NCI-H526 (cell line): ENCODE measurements at regions not wholly inside any gene's neighbourhood (a gene's known extent, or its start where the extent isn't known, plus 50 kb on each side); places are given as distances from the start of the nearest gene placed in this dataset.
"Not testable (repeated sequence)": the region's sequence is repeated elsewhere in the genome, so short reads cannot be mapped to it uniquely, and the experiment has no call there.

Experiments
- DNase-seq, 2 experiments: peaks; one replicate each; lab custom pipeline; 2025; lab: John Stamatoyannopoulos, UW

DNA sequence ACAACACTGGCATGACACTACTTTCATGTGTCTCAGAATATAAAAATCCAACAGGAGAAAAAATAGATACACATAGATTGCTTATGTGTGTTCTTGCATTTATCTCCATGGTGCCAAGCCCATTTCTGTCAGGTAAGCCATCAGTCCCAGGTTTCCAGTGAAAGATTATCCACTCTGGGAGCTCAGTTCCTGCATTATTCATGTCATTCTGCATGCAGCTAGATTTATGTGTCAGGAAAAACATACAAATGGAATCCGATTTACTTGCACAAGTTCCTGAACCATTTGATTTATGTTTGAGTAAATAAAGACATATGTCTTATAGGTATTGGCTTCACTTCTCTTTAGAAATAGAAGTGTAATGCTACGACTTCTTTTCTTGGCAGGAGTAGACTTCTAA is 569.7 kb downstream of the KCNJ2 start:
- DNase-seq, result no peak

GRCh38 chr17:70746574-70746973 is 577.2 kb downstream of the KCNJ2 start:
- DNase-seq, result not testable (repeated sequence)

- no peak for DNase-seq
Measured at GRCh38 chr17:70750983-70751382, 581.7 kb downstream of the KCNJ2 start.

- DNase-seq, result not testable (repeated sequence)
Measured at GRCh38 chr17:70752461-70752860, 583.1 kb downstream of the KCNJ2 start.

DNA sequence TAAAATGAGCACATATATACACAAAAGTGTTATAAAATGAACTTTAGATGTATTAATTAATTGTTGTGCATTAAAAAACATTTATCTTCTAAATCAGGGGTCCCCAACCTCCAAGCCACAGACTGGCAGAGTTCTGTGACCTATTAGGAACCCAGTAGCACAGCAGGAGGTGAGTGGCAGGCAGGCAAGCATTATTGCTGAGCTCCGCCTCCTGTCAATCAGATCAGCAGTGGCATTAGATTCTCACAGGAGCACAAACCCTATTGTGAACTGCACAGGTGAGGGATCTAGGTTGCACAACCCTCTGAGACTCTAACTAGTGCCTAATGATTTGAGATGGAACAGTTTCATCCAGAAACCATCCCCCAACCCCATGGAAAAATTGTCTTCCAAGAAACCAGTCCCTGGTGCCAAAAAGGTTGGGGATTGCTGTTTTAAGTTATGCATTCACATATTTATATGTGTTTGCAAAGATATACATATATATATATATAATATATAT is 583.7 kb downstream of the KCNJ2 start:
- DNase-seq, result no peak

DNA sequence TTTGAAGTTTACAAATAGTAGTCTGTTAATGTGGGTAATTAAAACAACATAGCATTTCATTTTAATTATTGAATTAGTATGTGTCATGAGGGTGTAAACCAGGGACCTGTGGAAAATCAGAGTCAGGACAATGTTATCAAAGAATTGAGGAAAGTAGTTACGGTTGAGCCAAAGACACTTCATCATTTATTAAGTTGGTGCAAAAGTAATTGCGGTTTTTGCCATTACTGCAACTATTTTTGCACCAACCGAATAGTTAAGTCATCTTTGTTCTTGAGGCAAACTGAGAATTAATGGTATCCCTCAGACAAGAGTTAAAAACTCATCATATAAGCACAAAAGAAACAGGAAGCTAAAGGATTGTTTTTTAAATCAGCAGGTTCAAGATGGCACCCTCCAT is 593.7 kb downstream of the KCNJ2 start:
- DNase-seq, result no peak

DNA sequence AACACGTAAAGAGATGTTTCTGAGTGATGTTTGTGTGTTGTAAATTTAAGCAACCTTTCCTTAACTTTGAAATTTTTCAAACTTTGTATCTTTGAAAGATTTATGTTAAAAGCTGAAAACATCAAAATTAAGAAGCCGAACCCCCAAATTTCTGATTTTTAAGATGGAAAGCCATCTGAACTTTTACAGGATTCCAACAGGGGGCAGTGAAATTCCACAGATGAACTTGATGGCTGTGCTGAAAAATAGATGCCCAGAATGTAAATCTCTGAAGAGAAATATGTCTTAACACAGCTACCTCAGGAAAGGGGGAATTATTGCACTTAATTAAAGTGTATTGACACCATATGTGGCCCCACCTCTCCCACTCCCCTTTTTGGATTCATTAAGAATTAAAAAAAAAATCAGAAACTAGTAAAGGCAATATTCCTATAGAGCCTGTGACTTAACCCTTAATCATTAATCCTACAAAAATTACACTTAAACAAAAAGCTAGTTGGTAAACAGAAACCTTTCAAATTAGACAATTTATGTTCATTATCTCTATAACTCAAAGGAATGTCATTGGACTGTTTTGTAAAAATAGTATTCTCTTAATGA is 597.9 kb downstream of the KCNJ2 start:
- peak in 1 of 2 experiments; percentile 46 for DNase-seq

- DNase-seq, result no peak
Measured at GRCh38 chr17:70769956-70770355, 600.6 kb downstream of the KCNJ2 start.

DNA sequence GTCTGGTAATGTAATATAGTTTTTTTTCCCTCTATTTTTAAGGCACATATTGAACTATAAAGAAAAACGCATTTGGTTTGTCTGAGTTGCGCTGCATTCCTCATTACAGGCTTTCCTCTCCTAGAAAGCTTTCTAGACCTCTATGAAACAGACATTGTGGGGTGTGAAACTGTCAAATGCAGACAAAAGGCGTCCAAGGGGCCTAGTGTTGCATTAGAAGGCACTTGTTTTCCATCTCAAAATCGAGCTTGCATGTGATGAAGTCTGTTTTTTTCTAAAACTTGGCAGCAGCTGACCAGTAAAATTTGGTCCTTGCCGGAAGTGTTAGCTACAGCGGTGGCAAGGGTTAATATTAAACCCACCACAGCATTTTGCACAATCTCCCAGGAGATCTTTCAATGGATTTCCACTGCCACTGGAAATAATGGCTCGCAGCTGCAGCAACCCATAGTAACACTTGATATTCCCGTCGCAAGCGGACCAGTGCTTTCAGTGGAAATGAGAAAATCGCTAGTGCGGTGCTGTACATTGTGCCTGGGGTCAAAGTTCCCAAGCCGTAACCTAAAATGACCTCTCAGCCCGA is 602.6 kb downstream of the KCNJ2 start:
- no peak for DNase-seq

- no peak for DNase-seq
Measured at GRCh38 chr17:70772761-70773160, 603.4 kb downstream of the KCNJ2 start.

DNA sequence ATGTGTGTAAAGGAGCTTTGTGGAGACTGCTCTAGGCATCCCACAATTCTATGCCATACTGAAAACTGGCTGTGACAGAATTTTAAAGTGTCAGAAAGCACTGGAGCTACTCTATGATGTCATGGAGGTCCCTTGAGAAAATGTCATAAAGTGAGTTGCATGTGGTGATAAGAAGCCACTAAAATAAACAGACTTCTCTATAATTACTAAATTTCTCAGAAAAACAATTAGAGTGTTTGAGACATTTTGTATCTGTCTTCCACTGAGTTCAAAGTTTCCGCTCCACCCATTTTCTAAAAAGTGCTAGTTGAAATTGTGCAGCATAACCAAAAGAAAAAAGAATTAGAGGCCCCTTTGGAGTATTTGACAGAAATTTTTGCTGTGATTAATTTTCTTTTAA is 603.9 kb downstream of the KCNJ2 start:
- DNase-seq, result no peak

GRCh38 chr17:70774339-70775117 is 605.2 kb downstream of the KCNJ2 start:
- DNase-seq, result no peak

DNA sequence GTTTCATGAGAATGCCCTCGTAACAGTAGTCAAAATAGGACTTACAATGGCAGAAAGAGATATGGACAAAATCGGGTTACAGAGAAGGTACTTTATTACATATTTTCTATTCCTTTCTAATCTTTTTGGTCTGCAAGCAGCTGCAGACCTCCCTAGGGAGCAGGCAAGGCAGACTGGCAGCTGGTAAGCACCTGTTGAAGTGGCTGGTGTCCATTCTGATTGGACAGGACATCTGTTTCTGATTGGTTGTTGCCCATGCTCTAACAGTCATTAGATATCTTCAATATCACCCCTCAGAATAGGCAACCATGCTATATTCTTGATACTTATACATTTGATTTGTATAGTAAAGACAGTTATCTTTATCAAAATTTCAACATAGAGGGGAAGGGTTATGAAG is 606.3 kb downstream of the KCNJ2 start:
- DNase-seq, result no peak

GRCh38 chr17:70776441-70776840 is 607.1 kb downstream of the KCNJ2 start:
- no peak for DNase-seq

GRCh38 chr17:70780031-70780430 is 610.7 kb downstream of the KCNJ2 start:
- no peak for DNase-seq

DNA sequence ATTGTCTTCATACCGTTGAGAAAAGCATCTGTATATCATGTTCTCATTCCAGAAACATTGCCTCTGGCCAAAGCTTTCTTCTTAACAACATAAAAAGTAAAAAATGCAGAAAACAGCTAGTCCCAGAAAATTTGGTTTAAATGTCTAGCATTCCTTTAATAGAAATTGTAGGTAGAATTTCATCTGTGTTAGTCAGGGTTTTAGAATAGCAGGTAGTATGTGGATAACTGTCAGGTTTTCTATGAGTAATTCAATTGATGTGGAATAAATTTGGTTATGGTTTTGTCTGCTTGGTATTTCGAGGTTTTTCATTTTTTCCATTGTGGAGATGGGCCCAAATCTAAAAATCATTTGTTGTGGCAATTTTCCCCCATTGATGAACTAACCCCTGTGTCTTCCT is 616.7 kb downstream of the KCNJ2 start:
- no peak for DNase-seq

DNA sequence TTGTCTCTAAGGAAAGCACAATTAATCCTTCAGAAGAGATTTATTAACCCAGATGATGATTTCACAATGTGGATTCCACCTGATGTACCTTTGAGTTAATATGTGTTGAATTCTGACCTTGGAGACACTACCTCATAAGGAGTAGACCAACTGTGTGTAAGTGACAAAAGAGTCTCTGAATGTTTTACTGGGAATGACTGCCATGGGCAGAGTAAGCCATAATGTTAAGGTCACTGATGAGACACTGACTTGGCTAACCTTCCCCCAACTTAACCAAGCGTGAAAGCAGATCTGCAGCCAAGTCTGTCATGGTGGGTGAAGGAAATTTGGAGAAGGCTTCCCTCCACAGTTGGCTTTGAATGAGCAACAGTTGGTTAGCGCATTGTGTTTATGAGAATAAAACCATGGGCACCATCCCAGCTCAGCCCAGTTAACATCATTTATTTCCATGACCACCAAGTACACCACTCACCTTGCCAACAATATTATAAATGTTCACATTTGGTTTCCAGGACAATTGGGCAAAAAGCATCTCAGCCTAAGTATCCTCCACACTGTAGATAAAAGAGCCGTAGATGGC is 618.5 kb downstream of the KCNJ2 start:
- DNase-seq, result no peak

DNA sequence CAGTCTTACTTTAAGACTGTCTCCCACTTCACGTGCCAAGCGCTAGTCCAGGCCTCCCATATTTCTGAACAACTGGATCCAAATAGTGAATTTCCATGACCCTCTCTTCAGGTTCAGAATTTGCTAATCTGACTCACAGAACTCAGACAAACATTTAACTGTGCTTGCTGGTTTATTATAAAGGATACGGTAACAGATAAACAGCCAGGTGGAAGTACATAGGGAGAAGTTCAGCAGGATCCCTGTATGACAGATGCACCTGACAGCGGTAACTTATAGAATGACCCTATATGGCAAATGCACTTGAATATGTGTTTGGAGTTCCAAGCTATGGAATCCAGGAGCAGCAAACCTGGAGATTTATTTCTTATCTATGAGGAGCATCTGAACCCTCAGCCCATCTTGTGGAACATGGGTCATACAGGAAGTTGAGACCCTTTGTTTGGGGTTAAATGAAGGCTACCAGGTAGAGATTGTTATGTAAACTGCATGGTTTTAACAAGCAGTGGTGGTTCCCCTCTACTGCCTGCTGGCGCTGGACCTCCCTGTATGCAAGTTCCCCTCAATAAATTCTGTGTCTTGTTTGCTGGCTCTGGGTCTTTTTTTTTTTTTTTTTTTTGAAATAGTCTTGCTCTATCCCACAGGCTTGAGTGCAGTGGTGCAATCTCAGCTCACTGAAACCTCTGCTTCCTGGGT is 622.6 kb downstream of the KCNJ2 start:
- no peak for DNase-seq

GRCh38 chr17:70794738-70795137 is 625.4 kb downstream of the KCNJ2 start:
- DNase-seq, result no peak

DNA sequence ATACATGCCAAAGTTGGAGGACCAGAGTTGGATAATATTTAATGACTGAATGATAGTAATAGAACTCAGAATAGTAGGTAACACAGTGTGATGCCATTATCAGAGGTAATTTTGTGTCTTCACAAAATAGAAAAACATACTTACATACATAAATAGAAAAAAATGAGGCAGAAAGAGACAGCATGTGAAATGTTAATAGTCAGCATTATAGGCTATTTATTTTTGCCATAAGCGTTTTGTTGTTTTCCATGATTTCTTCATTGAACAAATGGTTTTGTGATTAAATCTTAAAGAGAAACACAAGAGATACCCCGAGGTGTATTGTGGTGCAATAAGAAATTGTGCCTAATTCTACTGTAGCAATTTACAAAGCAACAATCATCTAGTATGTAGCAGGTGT is 626.3 kb downstream of the KCNJ2 start:
- DNase-seq, result no peak

- DNase-seq, result no peak
Measured at GRCh38 chr17:70796757-70797156, 627.4 kb downstream of the KCNJ2 start.

- no peak for DNase-seq
Measured at GRCh38 chr17:70797166-70797565, 627.8 kb downstream of the KCNJ2 start.
